ENCODE measurements at regions not wholly inside any gene's neighbourhood (a gene's known extent, or its start where the extent isn't known, plus 50 kb on each side); places are given as distances from the start of the nearest gene placed in this dataset.

DNA sequence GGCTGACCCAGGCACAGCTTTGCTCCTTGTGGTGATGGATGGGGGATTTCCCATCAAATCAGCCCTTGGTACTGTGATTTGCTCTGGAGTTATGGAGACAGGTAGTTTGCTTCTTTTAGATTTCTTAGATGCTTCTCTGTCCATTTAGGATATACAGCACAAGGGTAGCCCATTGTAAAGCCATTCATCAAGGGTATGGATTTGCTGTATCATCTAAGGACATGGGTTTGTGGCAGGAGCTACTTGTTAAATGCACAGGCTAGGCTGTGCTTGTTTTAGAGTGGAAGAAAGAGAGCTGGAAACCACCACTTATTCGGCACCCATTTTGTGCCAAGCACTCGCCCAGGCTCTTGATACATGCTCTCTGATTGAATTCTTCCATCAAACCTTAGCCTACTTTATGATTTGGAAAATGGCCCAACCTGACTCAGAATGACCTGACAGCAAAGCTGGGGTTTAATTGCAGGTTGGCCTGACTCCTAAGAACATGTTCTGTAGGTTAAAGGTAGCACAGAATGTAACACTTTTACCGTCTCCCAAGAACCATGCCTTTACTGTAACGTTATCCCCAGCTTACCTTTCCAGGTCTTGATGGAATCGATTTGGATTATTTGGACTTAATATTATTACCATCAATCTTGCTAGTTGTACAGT, 168.0 kb downstream of the SNX10 start:
- DNase-seq: no peak

DNA sequence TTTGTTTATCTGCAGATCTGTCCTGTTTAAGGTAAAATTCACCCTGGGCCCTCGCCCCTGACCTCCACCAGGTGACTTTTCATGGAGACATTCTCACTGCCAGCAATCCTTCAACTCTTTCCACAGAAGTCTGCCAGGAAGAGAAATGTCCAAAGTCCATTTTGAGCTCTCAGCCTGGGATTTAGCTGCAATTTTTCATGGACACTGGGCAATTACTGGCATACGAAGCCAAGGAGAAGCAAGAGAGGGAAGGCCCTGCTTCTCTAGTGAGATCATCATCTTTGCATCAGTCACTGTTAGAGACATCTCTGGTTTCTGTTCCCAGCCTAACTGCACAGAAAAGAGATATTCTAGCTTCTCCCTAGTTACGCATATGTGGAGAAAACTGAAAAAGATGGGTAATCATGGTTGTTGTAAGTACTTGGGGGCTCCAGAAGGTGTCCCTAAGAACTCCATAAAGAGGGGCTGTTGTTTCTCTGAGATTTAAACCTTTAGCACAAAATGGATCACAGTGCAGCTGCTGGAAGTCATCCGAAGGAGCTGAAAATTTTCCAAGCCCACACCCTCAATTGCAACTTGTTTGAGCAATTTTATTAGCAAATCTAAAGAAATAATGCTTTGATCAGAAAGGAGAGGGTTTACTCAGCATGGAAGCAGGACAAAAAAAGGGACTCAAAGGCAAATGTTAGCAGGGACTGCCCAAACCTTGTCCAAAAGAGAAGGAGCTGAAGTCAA, 168.9 kb downstream of the SNX10 start:
- DNase-seq: no peak

DNA sequence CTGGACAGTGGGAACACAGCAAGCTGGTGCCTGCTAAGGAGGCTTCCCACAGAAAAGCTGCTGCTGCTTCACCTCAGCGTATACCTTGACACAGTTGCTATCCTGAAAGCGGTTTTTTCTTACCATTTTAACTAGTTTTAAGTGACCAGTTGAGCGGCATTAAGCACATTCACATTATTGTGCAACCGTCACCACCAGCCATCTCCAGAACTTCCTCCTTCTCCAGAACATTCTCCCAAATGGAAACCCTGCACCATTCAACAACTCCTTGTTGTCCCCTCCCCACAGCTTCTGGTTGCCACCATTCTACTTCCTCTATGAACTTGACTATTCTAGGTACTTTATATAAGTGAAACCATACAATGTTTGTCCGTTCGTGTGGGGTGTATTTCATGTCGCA, 169.9 kb downstream of the SNX10 start:
- no peak for DNase-seq

DNA sequence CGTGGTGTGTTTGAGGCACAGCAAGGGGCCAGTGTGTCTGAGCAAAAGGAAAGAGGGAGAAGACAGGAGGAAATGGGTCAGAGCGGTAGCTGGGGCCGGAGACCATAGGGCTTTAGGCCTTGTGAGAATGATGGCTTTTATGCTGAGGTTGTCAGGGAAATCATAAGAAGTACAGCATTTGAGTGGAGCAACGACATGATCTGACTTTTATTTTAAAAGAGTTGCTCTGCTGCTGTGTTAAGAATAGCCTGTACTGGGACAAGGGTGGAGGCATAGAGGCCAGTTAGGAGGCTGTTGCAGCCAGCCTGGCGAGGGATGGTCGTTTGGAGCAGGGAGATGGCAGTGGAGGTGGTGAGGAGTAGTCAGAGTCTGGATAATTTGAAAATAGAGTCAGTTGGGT, 174.3 kb downstream of the SNX10 start:
- DNase-seq: no peak

DNA sequence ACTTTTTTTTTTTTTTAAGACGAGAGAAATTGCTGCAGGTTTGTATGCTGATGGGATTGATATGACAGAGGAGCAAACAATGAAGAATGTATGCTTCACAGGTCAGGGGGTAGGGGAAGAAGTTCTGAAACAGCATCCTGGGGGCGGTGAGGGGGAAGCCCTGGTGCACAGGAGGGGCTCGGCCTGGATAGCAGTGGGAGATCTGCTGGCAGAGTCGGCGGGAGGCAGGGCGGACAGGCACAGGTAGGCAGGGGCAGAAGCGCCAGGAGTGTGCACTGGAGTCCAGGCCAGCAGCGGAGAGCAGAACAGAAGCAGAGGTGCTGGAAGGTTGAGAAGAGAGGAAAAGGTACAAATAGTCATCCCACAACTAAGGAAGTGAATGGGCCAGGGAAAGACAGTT, 175.4 kb downstream of the SNX10 start:
- no peak for DNase-seq

DNA sequence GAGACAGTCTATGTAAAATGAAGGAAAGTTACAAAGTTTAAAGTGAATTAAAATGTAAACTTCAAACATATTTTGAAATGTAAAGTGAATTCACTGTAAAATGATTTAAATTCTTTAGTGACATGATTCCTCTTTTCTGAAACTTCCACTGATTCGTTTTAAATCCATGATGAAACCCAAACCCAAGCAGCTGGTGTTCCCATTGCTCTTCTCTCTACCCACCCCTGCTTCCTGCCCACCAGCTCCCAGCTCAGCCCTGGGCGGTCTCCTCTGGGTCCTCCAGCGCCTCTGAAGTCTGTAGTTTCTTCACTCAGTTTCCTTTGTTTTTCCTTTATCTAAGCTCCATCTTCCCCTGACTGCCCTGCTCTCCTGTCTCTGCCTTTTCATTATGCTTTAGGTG, 175.9 kb downstream of the SNX10 start:
- DNase-seq: no peak

DNA sequence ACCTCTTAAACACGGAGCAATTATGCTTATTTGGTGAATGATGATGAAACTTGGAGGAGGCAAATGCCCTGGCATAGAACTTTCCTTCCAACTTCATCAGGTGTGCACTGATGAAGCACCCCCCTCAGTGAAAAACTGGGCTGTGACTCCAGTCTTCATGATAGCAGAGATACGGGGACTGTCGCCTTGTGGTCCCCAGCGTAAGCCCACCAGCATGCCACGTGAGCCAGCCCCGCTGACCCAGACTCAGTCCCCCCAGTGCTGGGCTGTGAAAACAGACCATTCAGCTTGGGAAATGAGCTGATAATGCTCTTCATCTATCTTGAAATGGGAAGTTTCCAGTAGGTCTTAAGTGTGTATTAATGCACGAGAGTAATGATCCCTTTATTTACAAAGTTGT, 177.0 kb downstream of the SNX10 start:
- no peak for DNase-seq

DNA sequence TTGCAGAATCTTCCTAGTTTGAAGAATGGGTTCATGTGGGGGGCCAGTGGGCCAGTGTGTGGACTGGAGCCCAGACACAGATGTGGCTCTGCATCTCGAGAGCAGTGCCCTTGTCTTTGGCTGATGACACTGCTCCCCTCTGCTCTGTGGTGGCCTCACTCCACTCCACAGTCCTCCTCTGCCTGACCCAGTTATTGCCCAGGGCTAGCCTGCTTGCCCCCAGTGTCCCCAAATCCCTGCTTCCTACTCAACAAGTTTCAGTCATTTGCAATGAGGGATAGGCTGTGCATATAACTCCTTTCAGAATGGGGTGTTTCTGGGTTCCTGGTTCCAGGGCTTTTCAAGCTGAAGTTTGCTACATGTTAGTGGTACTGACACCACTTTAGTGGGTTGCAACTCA, 177.5 kb downstream of the SNX10 start:
- DNase-seq: no peak

DNA sequence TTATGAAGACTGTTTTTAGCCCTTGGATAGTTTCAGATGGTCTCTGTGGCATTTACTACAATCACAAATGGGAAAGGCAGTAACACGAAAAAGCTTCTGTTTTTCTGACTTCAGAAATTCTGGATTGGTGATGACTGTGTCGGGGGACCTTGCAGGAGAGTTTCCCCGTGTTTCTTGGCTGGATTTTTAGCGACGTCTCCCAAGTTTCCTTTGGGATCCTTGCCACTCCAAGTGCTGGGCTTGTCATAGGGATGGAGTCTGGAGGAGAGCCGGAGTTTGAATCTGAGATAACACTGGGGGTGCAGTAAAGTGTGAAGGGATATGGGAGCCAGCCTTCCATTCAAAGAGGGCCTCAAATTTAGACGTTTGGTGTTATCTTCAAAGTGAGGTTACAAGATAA, 179.0 kb downstream of the SNX10 start:
- no peak for DNase-seq

DNA sequence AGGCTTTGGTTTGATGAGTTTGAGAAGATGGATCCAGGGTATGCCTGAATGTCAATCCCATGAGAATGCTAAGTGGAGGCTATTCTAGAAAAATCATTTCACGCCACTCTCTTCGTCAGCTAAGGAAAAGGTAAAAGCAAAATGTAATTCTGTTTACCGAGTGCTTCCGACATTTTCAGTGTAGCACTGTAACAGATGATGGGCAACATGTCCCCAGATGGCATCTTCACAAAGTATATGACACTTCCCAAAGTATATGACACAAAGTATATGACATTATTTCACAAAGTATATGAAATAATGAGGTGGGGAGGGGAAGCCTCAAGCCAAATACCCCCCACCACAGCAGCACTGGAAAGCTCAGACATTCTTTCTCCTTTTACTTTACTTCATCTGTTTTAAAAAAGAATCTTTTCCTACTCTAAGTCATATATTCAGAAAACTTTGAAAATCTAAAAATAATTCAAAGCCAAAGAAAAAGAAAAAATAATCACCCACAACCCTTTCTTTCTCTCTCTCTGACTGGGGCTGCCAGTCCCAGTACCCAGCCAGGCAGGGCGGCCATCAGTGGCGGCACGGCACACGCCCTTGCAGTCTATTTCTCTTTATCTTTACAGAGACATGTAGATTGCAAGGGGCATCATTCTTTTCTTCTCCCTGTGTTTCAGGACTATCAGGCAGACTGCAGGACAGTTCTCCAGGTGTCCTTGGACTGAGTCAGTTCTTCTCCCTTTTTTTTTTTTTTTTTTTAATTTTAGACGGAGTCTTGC, 179.8 kb downstream of the SNX10 start:
- no peak for DNase-seq

DNA sequence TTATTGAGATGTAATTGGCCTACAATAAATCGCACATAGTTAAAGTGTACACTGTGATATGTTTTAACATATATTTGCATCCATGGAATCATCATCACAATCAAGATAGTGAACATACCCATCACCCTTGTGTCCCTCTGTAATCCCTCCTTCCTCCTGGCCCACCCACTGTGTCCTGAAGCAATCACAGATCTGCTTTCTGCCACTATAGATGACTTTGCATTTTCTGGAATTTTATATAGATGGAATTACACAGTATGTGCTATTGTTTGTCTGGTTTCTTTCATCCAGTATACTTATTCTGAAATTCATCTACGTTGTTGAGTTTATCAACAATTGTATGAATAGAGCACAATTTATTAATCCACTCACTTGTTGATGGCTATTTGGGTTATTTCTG, 181.3 kb downstream of the SNX10 start:
- DNase-seq: no peak

DNA sequence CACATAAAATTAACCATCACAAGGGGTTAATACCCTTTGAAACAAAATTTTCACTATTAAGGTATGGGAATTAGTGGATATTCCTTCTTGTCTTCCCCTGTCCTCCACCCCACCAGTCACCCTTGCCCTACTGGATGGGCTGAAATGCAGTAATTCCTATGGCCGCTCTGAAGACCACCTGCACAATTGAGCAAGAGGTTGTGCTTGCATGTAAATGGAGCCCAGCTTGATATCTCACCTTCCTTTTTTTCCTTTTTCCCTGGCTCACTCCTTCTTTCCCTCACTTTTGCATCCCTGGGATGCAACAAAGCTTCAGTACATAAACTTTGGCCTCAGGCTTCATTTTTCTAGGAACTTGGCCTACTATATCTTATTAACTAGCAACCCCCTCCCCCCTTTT, 184.6 kb downstream of the SNX10 start:
- DNase-seq: no peak

DNA sequence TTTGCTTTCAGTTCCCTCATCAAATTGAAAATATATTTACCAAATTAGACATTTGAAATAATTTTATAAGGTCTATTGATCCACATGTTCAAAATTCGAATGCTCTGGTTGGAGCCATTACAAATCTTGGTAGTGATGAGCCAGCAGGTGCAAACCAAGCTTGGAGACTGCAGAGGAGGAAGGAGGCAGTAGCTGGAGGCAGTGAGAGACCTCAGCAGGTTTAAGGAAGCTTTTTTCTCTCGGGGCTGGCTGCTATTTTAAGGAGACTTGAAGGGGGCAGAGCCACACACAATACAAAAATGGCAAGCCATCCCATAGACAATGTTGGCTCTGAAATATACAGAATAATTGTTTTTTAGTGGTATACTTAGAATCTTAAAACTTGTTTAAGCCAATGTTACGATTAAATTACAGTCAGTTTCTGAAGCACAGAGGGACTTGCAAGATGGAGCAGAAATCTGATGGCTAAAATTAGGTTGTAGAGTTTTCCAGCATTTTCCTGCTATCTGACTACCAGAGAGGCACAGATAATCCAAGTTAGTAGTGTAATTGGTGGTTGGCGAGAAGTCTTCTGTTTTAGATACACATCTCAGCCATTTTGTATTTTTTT, 185.8 kb downstream of the SNX10 start:
- DNase-seq: no peak

DNA sequence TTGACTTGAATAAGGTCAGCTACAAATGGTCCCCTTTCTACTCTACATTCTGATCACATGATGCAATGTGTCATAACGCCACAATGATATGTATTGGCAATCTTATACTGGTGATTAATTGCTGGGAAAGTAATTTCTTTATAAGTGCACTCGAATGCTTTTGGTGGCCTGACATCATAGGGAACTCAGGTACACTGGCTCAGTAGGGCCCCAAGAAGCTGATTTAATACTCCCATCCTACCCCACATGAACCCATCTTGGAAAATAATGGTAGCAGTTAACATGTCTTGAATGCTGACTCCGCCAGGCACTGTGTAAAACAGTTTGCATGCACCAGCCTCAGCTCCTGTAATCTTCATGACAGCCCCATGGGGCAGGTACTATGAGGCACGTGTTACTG, 186.9 kb downstream of the SNX10 start:
- DNase-seq: no peak

DNA sequence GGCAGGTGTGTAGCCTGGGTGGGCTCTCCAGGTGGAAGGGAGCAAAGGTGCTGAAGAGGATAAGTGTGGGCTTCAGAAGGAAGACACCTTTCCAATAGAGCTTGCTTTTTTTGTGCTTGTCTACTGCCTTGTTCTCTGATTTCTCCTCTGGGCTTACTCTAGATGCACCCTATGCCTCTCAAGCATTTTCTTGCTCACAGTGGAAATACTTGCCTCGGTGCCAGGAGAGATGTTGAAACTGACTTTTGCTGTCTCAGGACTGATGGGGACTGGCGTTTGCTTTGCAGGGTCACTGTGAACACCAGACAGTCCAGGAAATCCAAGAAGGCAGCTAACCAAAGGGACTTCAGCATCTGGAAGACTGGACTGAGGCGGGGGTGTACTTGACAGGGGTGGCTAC, 187.9 kb downstream of the SNX10 start:
- DNase-seq: no peak

DNA sequence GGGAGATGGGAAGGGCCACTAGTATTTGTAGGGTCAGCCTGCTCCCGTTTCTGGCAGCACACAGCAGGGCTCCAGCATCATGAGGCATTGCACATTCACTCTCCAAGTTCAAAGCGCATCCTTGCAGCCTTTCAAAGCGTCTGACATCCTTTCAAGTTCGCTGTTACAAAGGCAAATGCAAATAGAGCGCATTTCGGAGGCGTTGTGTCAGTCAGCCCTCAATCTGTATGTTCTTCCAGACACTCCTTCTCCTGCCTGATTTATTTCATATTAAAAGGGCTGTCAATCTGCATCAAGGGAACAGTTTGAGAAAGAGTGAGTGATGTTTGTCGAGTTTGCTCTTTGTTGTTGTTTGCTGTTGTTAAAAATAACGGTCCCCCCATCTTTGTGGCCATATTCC, 188.5 kb downstream of the SNX10 start:
- no peak for DNase-seq

DNA sequence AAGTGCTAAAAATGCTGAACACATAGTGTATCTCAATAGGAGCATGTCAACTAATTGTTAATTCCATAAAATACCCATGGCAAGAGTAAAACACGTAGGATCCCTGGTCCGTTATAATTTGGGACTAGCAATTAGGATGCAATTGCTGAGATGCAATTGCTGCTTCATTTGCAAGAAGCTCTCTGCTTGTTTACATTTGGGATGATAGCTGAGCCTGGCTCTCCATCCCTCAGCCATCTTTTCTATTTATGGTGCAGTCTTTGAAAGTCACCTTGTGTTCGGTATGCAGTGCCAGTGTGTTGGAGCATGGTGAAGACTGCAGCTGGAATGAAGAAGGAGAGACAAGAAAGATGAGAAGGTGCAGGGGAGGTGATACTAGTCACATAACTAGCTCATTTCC, 191.3 kb downstream of the SNX10 start:
- no peak for DNase-seq

DNA sequence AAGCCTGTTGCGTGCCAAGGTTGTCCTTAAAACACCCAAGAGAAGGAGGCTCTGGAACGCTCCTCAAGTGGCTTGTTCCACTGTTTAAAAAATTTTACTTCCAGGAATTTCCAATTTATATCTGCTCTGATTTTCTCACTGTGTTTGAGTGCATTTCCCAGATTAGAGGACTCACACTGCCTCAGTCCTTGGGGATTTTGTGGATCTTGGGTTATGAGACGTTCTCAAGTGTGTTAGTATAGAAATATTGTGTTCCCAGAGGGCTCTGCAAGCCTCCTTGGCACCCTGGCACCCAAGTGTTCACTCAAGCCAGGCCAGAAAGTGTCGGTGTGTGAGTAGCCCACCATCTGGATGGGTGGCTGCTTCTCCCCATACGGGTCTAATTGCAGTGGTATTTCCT, 192.2 kb downstream of the SNX10 start:
- no peak for DNase-seq

DNA sequence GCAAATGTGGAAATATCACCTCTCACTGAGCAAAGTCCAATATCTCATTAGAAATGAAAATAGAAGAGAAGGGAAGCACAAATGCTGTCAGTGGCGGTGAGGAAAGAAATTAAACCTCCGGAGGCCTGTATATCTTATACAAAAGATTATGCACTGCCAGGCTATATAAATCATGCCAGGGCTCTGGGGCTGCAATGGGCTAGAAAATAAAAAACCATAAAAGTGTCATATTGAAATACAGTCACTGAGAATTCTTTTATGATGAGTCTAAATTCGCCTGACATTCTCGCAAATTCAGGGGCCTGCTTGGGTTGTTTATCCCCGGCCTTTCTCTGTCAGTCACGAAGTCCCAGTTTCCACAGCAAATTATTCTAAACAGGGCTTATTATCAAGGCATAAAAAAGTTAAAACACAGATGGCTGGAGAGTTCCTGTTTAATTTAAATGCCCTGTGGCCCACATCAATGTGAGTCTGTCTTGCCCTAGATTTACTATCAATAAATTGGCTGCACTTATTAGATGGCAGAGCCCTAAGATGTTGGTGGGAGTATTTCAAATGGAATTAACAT, 193.8 kb downstream of the SNX10 start:
- DNase-seq: no peak

DNA sequence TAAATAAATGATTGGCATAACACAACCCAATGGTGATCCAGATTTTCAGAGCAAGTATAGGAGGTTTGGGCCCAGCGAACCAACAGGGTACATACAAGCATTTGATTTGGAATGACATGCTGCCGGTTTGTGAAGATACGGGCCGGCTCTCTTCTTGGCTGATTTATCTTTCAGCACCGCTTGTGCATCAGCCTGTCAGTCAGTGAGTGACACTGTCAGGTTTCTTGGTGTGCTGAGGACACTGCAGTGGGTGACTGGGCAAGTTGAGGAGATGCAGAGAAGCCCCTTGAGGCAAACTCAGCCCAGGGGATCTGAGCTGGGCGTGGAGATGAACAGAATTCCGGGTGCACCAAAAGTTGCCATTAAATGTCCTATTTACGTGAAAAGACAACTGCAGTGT, 194.5 kb downstream of the SNX10 start:
- DNase-seq: no peak

DNA sequence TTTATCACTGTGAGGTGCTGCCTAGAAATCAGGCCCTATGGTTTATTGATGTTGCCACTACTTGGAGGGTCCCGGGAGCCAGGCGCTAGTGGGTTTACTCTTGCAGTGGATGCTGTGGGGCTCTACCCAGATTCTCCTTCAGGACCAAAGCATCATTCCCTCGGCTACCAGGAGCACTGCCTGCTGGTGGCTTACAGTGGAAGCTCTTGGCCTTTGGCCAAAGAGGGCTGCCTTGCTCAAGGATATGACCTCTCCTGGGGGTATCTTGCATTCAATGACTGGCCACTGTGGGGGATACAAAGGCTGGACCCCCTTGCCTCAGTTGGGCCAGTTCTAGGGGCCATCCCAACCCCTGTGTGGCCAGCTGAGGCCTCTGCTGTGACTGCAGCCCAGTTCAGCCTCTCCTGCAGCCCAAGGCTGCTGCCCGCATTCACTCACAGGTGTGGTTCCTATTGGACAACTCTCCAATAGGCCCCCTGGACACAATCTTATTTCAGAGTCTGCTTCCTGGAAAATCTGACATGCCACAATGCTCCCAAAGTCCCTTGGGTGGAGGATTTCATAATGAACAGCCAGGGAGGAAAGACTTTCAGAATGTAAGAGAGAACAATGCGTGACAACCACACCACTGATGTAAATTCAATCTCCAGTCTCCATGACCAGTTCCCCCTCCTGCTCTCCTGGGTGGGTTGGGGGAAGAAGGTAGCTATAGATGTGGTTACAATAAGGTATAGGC, 196.3 kb downstream of the SNX10 start:
- DNase-seq: no peak

DNA sequence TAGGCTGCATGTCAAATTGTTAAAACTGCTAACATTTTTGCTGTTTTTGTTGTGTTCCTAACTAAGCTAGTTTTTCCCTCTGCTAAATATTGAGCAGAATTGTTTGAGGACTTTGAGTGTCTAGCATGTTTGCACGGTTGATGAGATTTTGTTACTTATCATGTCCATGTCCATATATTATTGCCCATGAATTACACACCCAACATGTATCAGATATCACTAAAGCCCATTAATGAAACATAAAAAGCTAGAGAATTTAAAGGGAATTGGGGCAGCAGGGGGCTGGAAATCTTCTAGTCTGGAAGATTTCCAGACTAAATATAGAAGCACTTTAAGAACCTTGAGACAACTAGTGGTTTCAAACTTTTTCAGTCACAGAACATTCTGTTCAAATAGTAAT, 197.7 kb downstream of the SNX10 start:
- DNase-seq: no peak

Data from DMS53 (cell line).